ENCODE measurements at regions not wholly inside any gene's neighbourhood (a gene's known extent, or its start where the extent isn't known, plus 50 kb on each side); places are given as distances from the start of the nearest gene placed in this dataset.

DNA sequence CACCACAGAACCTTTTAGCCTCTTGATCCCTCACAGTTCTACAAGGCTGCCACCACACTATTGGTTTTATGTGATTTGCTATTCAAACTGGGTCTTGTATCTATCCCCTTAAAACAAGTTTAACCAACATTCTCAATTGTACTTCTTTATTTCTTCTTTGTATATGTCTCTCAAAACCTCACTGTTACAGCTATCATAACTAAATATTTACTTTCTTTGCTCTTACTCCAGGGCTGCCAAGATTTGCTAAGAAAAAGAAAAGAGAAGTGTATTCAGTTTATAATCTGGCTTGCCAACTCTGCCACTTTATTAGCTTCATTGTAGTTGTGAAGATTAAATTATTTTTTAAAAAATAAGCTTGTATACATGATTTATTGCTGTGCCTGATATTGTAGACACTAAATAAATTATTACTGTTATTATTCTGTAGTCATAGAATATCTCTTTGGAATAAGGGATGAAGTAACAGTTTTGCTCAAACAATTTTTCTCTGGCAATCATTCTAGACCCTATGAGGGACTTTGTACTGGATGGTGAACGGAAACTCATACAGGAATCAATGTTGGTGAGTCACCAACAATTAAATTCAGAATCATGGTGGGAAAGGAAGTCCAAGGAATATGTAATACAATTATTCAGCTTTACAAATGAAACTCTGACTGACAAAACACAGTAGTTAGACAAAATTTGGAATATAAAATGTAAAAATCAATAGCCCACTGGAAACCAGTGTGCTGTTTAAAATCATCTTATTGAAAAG is 127.1 kb upstream of the DCAF8L1 start:
- TF ChIP-seq CTCF (IDR thresholded peaks at IDR 0.05) (no peak), POLR2A (IDR thresholded peaks at IDR 0.05) (no peak)

All from testis (tissue), 2 donors.